ENCODE measurements at regions not wholly inside any gene's neighbourhood (a gene's known extent, or its start where the extent isn't known, plus 50 kb on each side); places are given as distances from the start of the nearest gene placed in this dataset.

GRCh38 chr2:10980886-10981425 is 69.2 kb downstream of the KCNF1 start:
- POLR2A ChIA-PET: interaction anchor here (1.5 kb wide), 1 partner anchor 10 kb away, joined by 3 read pairs; no protein-coding TSS in a partner anchor
- Histone ChIP-seq H3K4me2 (no peak overlapping the region), H3K4me1 (ENCODE audit: control insufficient read depth in 1 of 2, insufficient read depth in 2 of 2, low read depth in 1 of 2, low read length in 1 of 2) (no peaks in the 10 kb centered on the region; a peak in 2 of 4 replicates), H3K9me3 (no peaks in the 10 kb centered on the region), H4K20me1 (ENCODE audit: insufficient read depth) (no peaks in the 10 kb centered on the region), H3K27me3 (ENCODE audit: insufficient read depth) (peaks cover 24% of the 10 kb centered on the region), H3K27ac (ENCODE audit: low read depth in 2 of 2, low read length in 1 of 2) (no peak overlapping the region), H2AFZ (ENCODE audit: low read depth) (no peak overlapping the region), H3F3A (replicated peaks; ENCODE audit: insufficient read depth) (no peaks in the 10 kb centered on the region), H3K4me3 (ENCODE audit: low read depth in 2 of 2, low read length in 1 of 2) (no peak overlapping the region), H3K36me3 (replicated peaks in 1 of 2; ENCODE audit: control insufficient read depth in 1 of 2, insufficient read depth in 2 of 2, low read length in 1 of 2) (no peaks in the 10 kb centered on the region), H3K79me2 (ENCODE audit: insufficient read depth) (no peaks in the 10 kb centered on the region), H3K9me2 (no peaks in the 10 kb centered on the region), H3K9ac (no peak overlapping the region)
- 62% methylated on average over 7 of the region's 7 CpGs for WGBS (ENCODE audit: low lambda C conversion rate)
- no peak for TF ChIP-seq TAF1 (IDR thresholded peaks at IDR 0.05; ENCODE audit: borderline replicate concordance, low read depth, low read length)
- TF ChIP-seq, protein P1, sequence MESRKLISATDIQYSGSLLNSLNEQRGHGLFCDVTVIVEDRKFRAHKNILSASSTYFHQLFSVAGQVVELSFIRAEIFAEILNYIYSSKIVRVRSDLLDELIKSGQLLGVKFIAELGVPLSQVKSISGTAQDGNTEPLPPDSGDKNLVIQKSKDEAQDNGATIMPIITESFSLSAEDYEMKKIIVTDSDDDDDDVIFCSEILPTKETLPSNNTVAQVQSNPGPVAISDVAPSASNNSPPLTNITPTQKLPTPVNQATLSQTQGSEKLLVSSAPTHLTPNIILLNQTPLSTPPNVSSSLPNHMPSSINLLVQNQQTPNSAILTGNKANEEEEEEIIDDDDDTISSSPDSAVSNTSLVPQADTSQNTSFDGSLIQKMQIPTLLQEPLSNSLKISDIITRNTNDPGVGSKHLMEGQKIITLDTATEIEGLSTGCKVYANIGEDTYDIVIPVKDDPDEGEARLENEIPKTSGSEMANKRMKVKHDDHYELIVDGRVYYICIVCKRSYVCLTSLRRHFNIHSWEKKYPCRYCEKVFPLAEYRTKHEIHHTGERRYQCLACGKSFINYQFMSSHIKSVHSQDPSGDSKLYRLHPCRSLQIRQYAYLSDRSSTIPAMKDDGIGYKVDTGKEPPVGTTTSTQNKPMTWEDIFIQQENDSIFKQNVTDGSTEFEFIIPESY (IDR thresholded peaks at IDR 0.05; ENCODE audit: borderline replicate concordance, low read depth): no peak
- TF ChIP-seq MXI1 (IDR thresholded peaks at IDR 0.05; ENCODE audit: low read depth, low read length): no peak
- TF ChIP-seq YY1 (IDR thresholded peaks at IDR 0.05; ENCODE audit: low read depth): no peak
- TF ChIP-seq PBX3 (IDR thresholded peaks at IDR 0.05): no peak
- no peak for TF ChIP-seq EZH2phosphoT487 (IDR thresholded peaks at IDR 0.05; ENCODE audit: borderline replicate concordance, low read depth)
- no peak for TF ChIP-seq USF1 (IDR thresholded peaks at IDR 0.05; ENCODE audit: borderline replicate concordance, low read depth)
- TF ChIP-seq, protein P2, sequence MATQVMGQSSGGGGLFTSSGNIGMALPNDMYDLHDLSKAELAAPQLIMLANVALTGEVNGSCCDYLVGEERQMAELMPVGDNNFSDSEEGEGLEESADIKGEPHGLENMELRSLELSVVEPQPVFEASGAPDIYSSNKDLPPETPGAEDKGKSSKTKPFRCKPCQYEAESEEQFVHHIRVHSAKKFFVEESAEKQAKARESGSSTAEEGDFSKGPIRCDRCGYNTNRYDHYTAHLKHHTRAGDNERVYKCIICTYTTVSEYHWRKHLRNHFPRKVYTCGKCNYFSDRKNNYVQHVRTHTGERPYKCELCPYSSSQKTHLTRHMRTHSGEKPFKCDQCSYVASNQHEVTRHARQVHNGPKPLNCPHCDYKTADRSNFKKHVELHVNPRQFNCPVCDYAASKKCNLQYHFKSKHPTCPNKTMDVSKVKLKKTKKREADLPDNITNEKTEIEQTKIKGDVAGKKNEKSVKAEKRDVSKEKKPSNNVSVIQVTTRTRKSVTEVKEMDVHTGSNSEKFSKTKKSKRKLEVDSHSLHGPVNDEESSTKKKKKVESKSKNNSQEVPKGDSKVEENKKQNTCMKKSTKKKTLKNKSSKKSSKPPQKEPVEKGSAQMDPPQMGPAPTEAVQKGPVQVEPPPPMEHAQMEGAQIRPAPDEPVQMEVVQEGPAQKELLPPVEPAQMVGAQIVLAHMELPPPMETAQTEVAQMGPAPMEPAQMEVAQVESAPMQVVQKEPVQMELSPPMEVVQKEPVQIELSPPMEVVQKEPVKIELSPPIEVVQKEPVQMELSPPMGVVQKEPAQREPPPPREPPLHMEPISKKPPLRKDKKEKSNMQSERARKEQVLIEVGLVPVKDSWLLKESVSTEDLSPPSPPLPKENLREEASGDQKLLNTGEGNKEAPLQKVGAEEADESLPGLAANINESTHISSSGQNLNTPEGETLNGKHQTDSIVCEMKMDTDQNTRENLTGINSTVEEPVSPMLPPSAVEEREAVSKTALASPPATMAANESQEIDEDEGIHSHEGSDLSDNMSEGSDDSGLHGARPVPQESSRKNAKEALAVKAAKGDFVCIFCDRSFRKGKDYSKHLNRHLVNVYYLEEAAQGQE (IDR thresholded peaks at IDR 0.05; ENCODE audit: low read depth, low read length): no peak
- no peak for TF ChIP-seq RXRA (IDR thresholded peaks at IDR 0.05; ENCODE audit: borderline replicate concordance, low read depth)
- no peak for TF ChIP-seq CTCF (IDR thresholded peaks at IDR 0.05)
- no peak for TF ChIP-seq SMC3 (IDR thresholded peaks at IDR 0.05; ENCODE audit: low read depth, low read length)
- TF ChIP-seq SIN3A (IDR thresholded peaks at IDR 0.05; ENCODE audit: borderline replicate concordance, low read depth, low read length): no peak
- no peak for TF ChIP-seq RCOR1 (IDR thresholded peaks at IDR 0.05; ENCODE audit: low read length)
- TF ChIP-seq ELF1 (IDR thresholded peaks at IDR 0.05): no peak
- no peak for TF ChIP-seq MEF2A (IDR thresholded peaks at IDR 0.05; ENCODE audit: borderline replicate concordance, low read depth)
- DNase-seq: no peak
- CTCF ChIA-PET: no interaction called here

All from SK-N-SH (cell line).